Suprapubic skin (tissue), 4 donors: ENCODE measurements at regions not wholly inside any gene's neighbourhood (a gene's known extent, or its start where the extent isn't known, plus 50 kb on each side); places are given as distances from the start of the nearest gene placed in this dataset.

Experiments used
- DNase-seq, 2 donors: peaks; one replicate each; pipeline ENCODE4 v3.0.0-alpha.2; 2019; ENCODE audit warnings: low spot score in 2 of 2
- H3K27ac ChIP-seq: fragments of 200-600 bp; sonication (generic); one replicate; pipeline ENCODE4 v1.5.1; 2019
- H3K27me3 ChIP-seq: fragments of 200-600 bp; sonication (generic); one replicate; pipeline ENCODE4 v1.5.1; 2019
- H3K36me3 ChIP-seq: fragments of 200-600 bp; sonication (generic); one replicate; pipeline ENCODE4 v1.5.1; 2019
- H3K4me1 ChIP-seq: fragments of 200-600 bp; sonication (generic); one replicate; pipeline ENCODE4 v1.5.1; 2019
- H3K4me3 ChIP-seq: fragments of 200-600 bp; sonication (generic); one replicate; pipeline ENCODE4 v1.5.1; 2019; ENCODE audit warnings: mild to moderate bottlenecking
- H3K9me3 ChIP-seq: fragments of 200-600 bp; sonication (generic); one replicate; pipeline ENCODE4 v1.5.1; 2019
- EP300 ChIP-seq: sonication (generic); formaldehyde crosslinking; IDR thresholded peaks from one replicate; pipeline ENCODE4 v1.6.1; 2017; ENCODE audit warnings: antibody characterized with exemption
- POLR2A ChIP-seq, 2 donors: fragments of 450-650 bp; IDR thresholded peaks; one replicate each; pipeline ENCODE4 v1.6.1; 2017; ENCODE audit warnings: antibody characterized with exemption in 2 of 2, mild to moderate bottlenecking in 2 of 2, moderate library complexity in 2 of 2
- POLR2AphosphoS5 ChIP-seq, 3 donors: sonication (generic); formaldehyde crosslinking; IDR thresholded peaks; one replicate each; pipeline ENCODE4 v1.6.1; 2017; ENCODE audit warnings: antibody characterized with exemption in 3 of 3
- WGBS: methylation state at CpG from one replicate; pipeline ENCODE4 v1.1.5; 2018; 5-methylcytosine and 5-hydroxymethylcytosine counted together
- TF ChIP-seq, protein P1 (sequence below), 2 donors: fragments of 200-600 bp in 1 of 2; fragments of 450-650 bp in 1 of 2; sonication (generic) in 1 of 2; IDR thresholded peaks; one replicate each; pipeline ENCODE4 v1.5.1; 2016 to 2019; ENCODE audit warnings: antibody characterized with exemption in 2 of 2, mild to moderate bottlenecking in 1 of 2, moderate library complexity in 1 of 2

DNA sequence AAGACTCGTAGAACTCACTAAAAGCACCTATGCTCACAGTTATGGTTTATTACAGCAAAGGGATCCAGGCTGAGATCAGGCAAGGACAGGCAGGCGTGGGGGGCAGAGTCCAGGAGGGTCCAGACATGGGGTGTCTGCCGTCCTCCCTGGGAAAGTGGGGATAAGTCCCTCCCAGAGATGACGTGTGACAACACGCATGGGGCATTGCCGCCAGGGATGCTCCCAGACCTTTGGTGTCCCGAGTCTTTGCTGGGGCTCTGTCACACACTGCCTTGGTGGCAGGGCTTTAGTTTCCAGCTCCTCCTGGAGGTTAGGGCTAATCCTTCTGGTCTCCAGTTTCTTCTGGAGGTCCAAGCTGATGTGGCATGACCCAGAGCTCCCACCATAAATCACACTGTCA lies 226.7 kb downstream of the CTTN start:
- Histone ChIP-seq H3K27ac (no peak overlapping the region), H3K9me3 (no peaks in the 10 kb centered on the region), H3K36me3 (no peaks in the 10 kb centered on the region), H3K4me1 (peaks cover 9% of the 10 kb centered on the region), H3K27me3 (no peaks in the 10 kb centered on the region), H3K4me3 (no peak overlapping the region)
- no peak for DNase-seq
- WGBS: 63% methylated on average over 1 of the region's 7 CpGs
- TF ChIP-seq EP300 (no peak), POLR2AphosphoS5 (IDR thresholded peaks at IDR 0.05) (no peak), POLR2A (IDR thresholded peaks at IDR 0.05) (no peak)
- TF ChIP-seq, protein P1, sequence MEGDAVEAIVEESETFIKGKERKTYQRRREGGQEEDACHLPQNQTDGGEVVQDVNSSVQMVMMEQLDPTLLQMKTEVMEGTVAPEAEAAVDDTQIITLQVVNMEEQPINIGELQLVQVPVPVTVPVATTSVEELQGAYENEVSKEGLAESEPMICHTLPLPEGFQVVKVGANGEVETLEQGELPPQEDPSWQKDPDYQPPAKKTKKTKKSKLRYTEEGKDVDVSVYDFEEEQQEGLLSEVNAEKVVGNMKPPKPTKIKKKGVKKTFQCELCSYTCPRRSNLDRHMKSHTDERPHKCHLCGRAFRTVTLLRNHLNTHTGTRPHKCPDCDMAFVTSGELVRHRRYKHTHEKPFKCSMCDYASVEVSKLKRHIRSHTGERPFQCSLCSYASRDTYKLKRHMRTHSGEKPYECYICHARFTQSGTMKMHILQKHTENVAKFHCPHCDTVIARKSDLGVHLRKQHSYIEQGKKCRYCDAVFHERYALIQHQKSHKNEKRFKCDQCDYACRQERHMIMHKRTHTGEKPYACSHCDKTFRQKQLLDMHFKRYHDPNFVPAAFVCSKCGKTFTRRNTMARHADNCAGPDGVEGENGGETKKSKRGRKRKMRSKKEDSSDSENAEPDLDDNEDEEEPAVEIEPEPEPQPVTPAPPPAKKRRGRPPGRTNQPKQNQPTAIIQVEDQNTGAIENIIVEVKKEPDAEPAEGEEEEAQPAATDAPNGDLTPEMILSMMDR (IDR thresholded peaks at IDR 0.05): no peak

DNA sequence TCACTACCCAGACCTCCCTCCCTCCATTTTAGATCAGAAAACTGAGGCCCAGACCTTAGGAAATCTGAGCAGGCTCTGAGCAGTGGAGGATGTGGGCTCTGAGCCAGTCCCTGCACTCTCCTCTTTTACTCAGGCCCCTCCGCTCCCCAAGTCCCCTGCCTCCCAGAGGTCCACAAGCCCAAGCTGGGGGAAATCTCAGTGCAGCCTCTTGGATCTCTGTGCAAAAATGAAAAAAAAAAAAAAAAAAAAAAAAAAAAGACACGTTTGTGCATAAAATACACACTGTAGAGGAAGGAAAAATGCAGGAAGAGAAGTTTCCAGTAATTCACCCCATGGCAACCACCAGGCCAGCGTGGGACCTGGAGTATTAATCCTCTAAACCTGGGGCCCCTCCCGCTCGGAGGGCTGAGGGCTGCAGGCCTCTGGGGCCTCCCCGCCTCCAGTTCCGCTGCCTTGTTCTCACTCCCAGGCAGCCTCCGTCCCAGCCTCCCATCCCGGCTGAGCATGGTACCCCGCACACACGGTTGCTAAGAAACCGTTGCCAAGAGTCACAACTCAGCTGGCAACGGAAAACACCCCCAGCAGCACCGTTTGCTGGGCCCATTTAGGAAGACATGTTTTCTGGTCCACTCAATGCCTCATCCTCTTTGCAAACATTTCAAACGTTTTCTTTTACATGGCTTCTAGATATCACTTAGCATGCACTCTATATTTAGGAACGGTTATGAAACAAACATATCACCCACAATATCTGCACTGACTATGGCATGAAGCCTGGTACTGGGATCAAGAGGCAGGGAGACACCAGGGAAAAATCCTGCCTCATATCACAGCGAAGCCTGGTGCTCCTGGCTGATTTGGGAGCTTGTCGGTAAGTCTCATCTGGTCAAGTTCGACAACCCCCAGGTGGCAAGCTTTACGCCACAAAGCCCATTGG lies 227.5 kb downstream of the CTTN start:
- Histone ChIP-seq H3K4me3 (no peak overlapping the region), H3K36me3 (no peaks in the 10 kb centered on the region), H3K27me3 (no peaks in the 10 kb centered on the region), H3K4me1 (peaks cover 9% of the 10 kb centered on the region), H3K27ac (no peak overlapping the region), H3K9me3 (no peaks in the 10 kb centered on the region)
- DNase-seq: no peak
- TF ChIP-seq EP300: no peak
- TF ChIP-seq POLR2A (IDR thresholded peaks at IDR 0.05): no peak
- TF ChIP-seq POLR2AphosphoS5 (IDR thresholded peaks at IDR 0.05): no peak
- TF ChIP-seq, protein P1 (IDR thresholded peaks at IDR 0.05): no peak
- WGBS: 61% methylated on average over 20 of the region's 20 CpGs

DNA sequence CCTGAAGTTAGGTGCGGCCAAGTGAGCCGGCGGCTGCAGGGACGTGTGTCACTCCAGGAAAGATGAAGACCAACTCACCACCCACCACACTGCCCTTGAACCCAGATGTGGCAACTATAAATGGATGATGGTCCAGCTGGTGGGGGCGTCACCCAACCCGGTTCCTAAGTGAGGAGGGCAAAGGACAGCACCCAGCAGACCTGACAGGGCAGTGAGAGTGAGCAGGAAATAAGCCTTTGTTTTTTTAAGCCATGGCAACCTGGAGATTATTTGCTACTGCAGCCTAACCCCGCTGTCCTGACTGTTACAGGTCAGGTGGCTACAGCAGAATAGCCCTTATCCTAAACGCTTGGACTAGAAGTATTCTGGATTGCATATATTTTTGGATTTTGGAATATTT lies 228.9 kb downstream of the CTTN start:
- Histone ChIP-seq H3K9me3 (no peaks in the 10 kb centered on the region), H3K27me3 (no peaks in the 10 kb centered on the region), H3K4me3 (no peak overlapping the region), H3K4me1 (peaks cover 9% of the 10 kb centered on the region), H3K36me3 (no peaks in the 10 kb centered on the region), H3K27ac (no peak overlapping the region)
- TF ChIP-seq POLR2A (IDR thresholded peaks at IDR 0.05): no peak
- TF ChIP-seq, protein P1 (IDR thresholded peaks at IDR 0.05): no peak
- no peak for DNase-seq
- WGBS: 83% methylated on average over 8 of the region's 8 CpGs

DNA sequence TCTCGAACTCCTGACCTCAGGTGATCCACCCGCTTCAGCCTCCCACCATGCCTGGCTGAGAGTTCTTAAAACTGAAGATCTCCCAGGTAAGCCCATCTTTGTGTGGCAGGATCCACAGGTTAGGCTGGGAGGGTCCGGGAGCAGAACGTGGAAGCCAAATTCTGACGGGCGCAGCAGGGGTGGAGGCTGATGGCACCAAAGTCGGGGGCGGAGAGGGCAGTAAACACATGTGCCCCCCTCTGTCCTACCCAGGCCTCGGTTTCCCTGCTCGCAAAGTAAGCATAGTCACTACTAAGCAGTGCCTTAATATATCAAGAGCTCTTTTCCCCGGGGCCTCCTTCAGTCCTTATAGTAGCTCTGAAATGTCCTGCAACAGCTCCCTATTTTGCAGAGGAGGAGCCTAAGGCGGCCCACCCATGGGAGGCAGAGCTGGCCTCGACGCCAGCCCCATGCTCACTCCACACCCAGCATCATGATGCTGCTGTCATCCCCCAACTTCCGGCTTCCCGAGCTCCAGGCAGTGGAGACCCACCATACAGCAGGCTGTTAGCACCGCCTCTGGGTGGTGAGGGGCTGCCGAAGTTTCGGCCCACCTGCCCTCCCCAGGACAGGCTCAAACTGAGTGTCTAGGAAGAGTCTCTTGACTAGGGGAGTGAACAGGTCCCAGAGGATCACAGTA lies 230.0 kb downstream of the CTTN start:
- 66% methylated on average over 17 of the region's 19 CpGs for WGBS
- Histone ChIP-seq H3K27me3 (no peaks in the 10 kb centered on the region), H3K4me3 (no peak overlapping the region), H3K4me1 (peaks cover 9% of the 10 kb centered on the region), H3K27ac (no peak overlapping the region), H3K36me3 (no peaks in the 10 kb centered on the region), H3K9me3 (no peaks in the 10 kb centered on the region)
- no peak for DNase-seq
- TF ChIP-seq POLR2AphosphoS5 (IDR thresholded peaks at IDR 0.05) (no peak), EP300 (no peak), POLR2A (IDR thresholded peaks at IDR 0.05) (no peak)
- TF ChIP-seq, protein P1 (IDR thresholded peaks at IDR 0.05): no peak
